Cardiac fibroblast (primary cell): ENCODE measurements at regions not wholly inside any gene's neighbourhood (a gene's known extent, or its start where the extent isn't known, plus 50 kb on each side); places are given as distances from the start of the nearest gene placed in this dataset.

Experiments used
- DNase-seq, 2 donors: peaks; one replicate each; pipeline versions ENCODE4 v3.0.0 to v3.0.0-alpha.2; 2010; ENCODE audit warnings: low read depth in 2 of 2
- H3K4me3 ChIP-seq, 2 donors: replicated peaks in 1 of 2; 1 replicate in 1 of 2; 2 replicates in 1 of 2; pipeline ENCODE4 v1.5.1; 2011; ENCODE audit warnings: low read depth in 2 of 2, low read length in 2 of 2, mild to moderate bottlenecking in 2 of 2, moderate library complexity in 1 of 2
- TF ChIP-seq, protein P1 (sequence below): IDR thresholded peaks from one replicate; pipeline ENCODE4 v1.5.1; 2011; ENCODE audit warnings: low read depth, mild to moderate bottlenecking, low read length, inconsistent platforms

DNA sequence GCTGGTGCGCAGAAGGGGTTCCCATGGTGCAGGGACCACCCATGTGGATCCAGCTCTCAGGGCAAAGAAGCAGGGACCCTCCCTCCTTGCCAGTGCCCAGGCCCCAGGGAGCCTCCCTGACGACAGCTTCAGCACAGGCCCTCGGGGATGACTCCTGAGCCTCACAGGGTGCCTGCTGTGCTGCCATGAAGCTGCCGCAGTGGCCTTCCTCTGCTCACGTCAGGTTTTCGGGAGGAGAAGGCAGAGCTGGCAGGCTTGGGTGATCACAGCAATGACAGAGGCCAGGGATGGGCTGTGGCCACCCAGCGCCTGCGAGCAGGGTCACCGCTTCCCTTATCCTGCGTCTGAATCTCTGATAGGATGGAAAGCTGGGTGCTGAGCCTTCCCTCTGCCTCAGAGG lies 276.2 kb downstream of the BRD1 start:
- no peak overlapping the region for H3K4me3 ChIP-seq
- TF ChIP-seq, protein P1, sequence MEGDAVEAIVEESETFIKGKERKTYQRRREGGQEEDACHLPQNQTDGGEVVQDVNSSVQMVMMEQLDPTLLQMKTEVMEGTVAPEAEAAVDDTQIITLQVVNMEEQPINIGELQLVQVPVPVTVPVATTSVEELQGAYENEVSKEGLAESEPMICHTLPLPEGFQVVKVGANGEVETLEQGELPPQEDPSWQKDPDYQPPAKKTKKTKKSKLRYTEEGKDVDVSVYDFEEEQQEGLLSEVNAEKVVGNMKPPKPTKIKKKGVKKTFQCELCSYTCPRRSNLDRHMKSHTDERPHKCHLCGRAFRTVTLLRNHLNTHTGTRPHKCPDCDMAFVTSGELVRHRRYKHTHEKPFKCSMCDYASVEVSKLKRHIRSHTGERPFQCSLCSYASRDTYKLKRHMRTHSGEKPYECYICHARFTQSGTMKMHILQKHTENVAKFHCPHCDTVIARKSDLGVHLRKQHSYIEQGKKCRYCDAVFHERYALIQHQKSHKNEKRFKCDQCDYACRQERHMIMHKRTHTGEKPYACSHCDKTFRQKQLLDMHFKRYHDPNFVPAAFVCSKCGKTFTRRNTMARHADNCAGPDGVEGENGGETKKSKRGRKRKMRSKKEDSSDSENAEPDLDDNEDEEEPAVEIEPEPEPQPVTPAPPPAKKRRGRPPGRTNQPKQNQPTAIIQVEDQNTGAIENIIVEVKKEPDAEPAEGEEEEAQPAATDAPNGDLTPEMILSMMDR = no peak
- no peak for DNase-seq

DNA sequence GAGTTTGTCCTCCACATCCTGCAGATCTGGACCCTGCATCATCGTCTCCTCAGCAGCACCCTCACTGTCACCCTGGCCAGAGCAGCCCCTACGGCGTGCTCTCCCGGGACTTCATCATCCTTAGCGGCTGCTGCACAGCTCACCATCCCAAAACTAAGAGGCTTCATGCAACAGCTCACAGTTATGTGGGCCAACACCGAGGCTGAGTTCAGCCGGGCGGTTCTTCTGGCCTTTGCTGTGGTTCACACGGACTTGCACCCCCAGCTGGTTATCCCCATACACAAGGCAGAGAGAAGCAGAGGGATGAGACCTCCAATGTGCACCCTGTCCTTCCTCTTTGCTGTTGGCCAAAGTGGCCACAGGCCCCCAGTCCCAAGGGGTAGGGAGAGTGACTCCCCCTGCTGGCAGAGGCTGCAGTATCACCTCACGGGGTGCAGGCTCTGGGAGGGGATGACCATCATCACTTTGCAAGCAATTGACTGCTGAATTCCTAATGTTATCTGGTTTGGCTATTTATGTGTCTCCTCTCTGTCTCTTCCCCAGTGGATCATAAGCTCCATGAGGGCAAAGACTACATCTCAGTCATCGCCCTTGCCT lies 276.8 kb downstream of the BRD1 start:
- no peak overlapping the region for H3K4me3 ChIP-seq
- DNase-seq = no peak
- TF ChIP-seq, protein P1 = no peak

DNA sequence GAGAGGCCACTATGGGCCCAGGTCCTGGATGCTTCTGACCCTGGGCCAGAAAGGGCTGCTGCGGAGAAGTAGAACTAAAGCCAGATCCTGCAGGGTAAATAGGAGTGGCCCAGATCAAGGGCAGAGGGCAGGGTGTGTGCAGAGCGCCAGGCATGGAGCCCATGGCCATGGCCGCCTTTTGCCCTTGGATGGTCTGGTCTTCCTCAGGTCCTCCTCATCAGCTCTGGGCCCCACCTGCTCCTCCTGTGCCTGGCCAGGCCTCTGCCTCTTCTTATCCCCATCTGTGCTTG lies 277.6 kb downstream of the BRD1 start:
- H3K4me3 ChIP-seq = no peak overlapping the region
- TF ChIP-seq, protein P1 = no peak
- DNase-seq = no peak

DNA sequence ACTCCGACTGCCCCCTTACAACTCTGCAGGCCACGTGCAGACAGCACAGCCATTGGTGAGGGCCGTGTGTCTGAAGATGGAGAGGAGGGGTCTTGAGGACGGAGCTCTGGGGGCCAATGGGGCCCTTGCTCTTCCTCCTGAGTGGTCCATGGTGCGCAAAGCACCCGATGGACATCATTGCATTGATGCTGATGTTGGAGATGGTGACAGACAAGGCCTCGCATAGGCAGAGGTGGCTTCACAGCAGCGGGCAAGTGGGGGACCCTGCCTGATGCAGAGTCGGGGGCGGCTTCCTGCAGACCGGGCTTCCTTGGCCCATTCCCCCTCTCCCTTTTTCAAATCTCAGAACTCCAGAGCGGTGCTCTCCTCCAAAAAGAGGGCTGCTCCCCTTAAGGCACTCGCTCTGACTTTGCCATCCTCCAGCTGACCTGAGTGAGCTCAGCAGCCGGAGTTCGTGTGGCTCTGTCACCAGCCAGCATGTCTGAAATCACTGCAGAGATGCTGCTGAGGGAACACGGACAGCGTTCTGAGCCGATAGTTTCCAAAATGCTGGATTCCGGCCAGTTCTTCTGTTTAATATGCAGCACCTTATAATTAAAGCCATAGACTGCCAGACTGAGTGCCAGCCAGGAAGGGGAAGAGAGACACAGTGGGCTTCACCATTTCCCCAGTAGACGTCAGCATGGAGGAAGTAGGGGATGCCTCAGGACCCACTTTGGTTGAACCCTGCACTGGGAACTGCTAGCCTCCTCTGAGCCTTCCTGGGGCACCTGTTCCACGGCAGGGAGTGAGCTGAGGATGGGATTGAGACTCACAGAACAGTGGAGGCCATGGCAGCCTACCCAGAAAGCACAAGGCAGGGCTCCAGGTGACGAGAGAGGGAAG lies 278.2 kb downstream of the BRD1 start:
- DNase-seq = no peak
- TF ChIP-seq, protein P1 = no peak
- H3K4me3 ChIP-seq = no peak overlapping the region

DNA sequence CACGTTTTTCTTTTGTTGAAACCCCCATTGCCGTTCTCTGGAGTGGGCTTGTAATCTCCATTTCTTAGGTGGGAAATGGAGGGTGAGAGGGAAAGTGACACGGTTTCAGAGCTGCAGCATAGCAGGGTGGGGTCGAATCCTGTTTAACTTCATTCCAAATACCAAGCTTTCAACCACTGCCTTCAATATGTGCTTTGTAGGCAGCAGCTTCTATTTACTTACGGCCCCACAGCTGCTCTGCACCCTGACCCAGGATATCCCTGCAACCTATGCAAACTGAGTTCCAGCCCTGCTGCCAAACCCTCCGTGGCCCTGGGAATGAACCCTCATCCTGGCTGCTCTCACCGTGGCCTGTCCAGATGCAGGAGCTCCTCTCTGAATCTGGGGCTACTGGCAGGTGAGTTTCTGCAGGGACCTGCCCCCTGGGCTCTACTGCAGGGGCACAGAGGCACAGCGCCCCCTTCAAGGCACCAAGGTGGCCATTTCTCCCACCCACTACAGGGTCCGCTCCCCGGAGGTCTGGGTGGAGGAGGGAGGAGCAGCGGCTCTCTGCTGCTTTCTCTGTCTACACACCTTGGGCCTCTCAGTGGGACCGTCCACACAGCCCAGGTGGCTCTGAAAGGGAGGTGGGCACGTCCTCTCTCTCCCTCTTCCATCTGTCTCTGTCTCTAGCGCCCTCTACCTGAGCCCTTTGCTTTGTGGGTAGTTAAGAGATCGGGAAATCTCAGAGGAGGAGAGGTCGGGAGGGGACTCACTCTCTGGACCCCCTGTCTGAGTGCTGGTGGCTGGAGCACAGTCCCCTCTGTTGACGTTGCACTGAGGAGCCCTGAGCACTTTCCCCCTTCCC lies 279.1 kb downstream of the BRD1 start:
- DNase-seq = no peak
- H3K4me3 ChIP-seq = no peak overlapping the region
- TF ChIP-seq, protein P1 = no peak

DNA sequence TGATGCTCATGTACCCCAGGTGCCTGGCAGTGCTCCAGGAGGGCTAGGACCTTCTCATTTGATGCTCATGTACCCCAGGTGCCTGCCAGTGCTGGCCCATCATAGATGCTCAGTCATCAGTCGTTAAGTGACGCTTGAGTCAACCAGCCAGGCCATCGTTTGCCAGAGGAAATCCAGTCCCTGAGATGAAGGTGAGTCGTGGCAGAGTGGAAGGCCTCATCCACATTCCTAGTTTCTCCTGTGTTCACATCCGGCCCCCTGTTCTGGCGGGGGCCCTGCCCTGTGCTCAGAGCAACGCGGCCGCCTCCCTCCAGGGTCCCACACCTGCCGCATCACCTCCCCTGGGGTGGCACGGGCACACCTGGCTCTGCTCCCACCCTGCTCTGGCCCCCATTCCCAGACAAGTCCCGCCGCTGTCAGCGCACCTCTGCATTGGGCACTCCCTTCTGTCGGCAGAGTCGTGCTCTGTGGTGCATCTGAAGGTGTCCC lies 279.9 kb downstream of the BRD1 start:
- H3K4me3 ChIP-seq = no peak overlapping the region
- no peak for DNase-seq
- TF ChIP-seq, protein P1 = no peak
